NCI-H2029 treated with DMSO at 0.1 percent for 48 hours (cell line): ENCODE measurements at regions not wholly inside any gene's neighbourhood (a gene's known extent, or its start where the extent isn't known, plus 50 kb on each side); places are given as distances from the start of the nearest gene placed in this dataset.
"Not testable (repeated sequence)": the region's sequence is repeated elsewhere in the genome, so short reads cannot be mapped to it uniquely, and the experiment has no call there.

Source experiments
- DNase-seq: peaks from one replicate; lab custom pipeline; 2025; lab: John Stamatoyannopoulos, UW

GRCh38 chr20:60097285-60097684, 139.1 kb downstream of the CDH26 start:
- no peak for DNase-seq

GRCh38 chr20:60100780-60101179, 142.6 kb downstream of the CDH26 start:
- no peak for DNase-seq

- DNase-seq: no peak
Measured at GRCh38 chr20:60101201-60101890, 143.1 kb downstream of the CDH26 start.

GRCh38 chr20:60101891-60102281, 143.7 kb downstream of the CDH26 start:
- no peak for DNase-seq

GRCh38 chr20:60102665-60103210, 144.5 kb downstream of the CDH26 start:
- no peak for DNase-seq

GRCh38 chr20:60104993-60105803, 147.0 kb downstream of the CDH26 start:
- no peak for DNase-seq

- not testable (repeated sequence) for DNase-seq
Measured at GRCh38 chr20:60106186-60106585, 148.0 kb downstream of the CDH26 start.

GRCh38 chr20:60107621-60108390, 149.6 kb downstream of the CDH26 start:
- no peak for DNase-seq

GRCh38 chr20:60108397-60108796, 150.2 kb downstream of the CDH26 start:
- no peak for DNase-seq

GRCh38 chr20:60113024-60113724, 155.0 kb downstream of the CDH26 start:
- no peak for DNase-seq

- DNase-seq: no peak
Measured at GRCh38 chr20:60113771-60114170, 155.5 kb downstream of the CDH26 start.

GRCh38 chr20:60115451-60115850, 157.2 kb downstream of the CDH26 start:
- DNase-seq: no peak

GRCh38 chr20:60116128-60116909, 158.1 kb downstream of the CDH26 start:
- DNase-seq: no peak

GRCh38 chr20:60117065-60117464, 158.8 kb downstream of the CDH26 start:
- no peak for DNase-seq

GRCh38 chr20:60121903-60122302, 163.7 kb downstream of the CDH26 start:
- no peak for DNase-seq

GRCh38 chr20:60122671-60123070, 164.4 kb downstream of the CDH26 start:
- no peak for DNase-seq

GRCh38 chr20:60123096-60123495, 164.9 kb downstream of the CDH26 start:
- no peak for DNase-seq

GRCh38 chr20:60123652-60124051, 165.4 kb downstream of the CDH26 start:
- DNase-seq: no peak

- DNase-seq: no peak
Measured at GRCh38 chr20:60124776-60125381, 166.7 kb downstream of the CDH26 start.

GRCh38 chr20:60125513-60125912, 167.3 kb downstream of the CDH26 start:
- no peak for DNase-seq

GRCh38 chr20:60126975-60127374, 168.8 kb downstream of the CDH26 start:
- DNase-seq: no peak
